ENCODE measurements at regions not wholly inside any gene's neighbourhood (a gene's known extent, or its start where the extent isn't known, plus 50 kb on each side); places are given as distances from the start of the nearest gene placed in this dataset.

GRCh38 chr4:131534944-131535645 is 1614.0 kb upstream of the PCDH10 start:
- TF ChIP-seq POLR2A (IDR thresholded peaks at IDR 0.05) = no peak
- TF ChIP-seq CTCF (IDR thresholded peaks at IDR 0.05) = no peak
